CD4-positive, alpha-beta T cell (primary cell): ENCODE measurements at regions not wholly inside any gene's neighbourhood (a gene's known extent, or its start where the extent isn't known, plus 50 kb on each side); places are given as distances from the start of the nearest gene placed in this dataset.

Experiments used
- ATAC-seq: fragments of 200-7000 bp; cut with Tn5 transposase; one replicate; pipeline ENCODE4 v1.10.0; 2022; ENCODE audit warnings: mild to moderate bottlenecking; ENCODE audit not compliant: poor library complexity
- CTCF ChIA-PET: fragments of 350-600 bp; sonication (Branson Sonifier 250); formaldehyde crosslinking; loops from one replicate; lab custom pipeline; 2021; ENCODE audit warnings: antibody characterized with exemption, inconsistent platforms; lab: Charles Lee
- POLR2A ChIA-PET: fragments of 350-600 bp; sonication (Branson Sonifier 250); formaldehyde crosslinking; loops from one replicate; lab custom pipeline; 2021; ENCODE audit warnings: antibody characterized with exemption, inconsistent platforms; lab: Charles Lee
- DNase-seq, 14 experiments: peaks; one replicate each; pipeline ENCODE4 v3.0.0-alpha.2; 2013 to 2020; ENCODE audit warnings: mixed read lengths in 2 of 14
- H3K27ac ChIP-seq, 2 donors: one replicate each; pipeline versions ENCODE4 v1.5.1 to v1.7.0; 2013; ENCODE audit warnings: low read length in 2 of 2, low read depth in 1 of 2, mild to moderate bottlenecking in 1 of 2
- H3K27me3 ChIP-seq, 2 experiments: 1 replicate in 1 of 2; 2 replicates in 1 of 2; pipeline versions ENCODE4 v1.6.1 to v1.7.0; 2013; ENCODE audit warnings: low read length in 2 of 2, control low read depth in 1 of 2, mild to moderate bottlenecking in 1 of 2, moderate library complexity in 1 of 2; ENCODE audit not compliant: insufficient read depth in 2 of 2, control insufficient read depth in 1 of 2
- H3K36me3 ChIP-seq: one replicate; pipeline ENCODE4 v1.6.1; 2013; ENCODE audit warnings: low read length, control low read depth; ENCODE audit not compliant: insufficient read depth
- H3K4me1 ChIP-seq: one replicate; pipeline ENCODE4 v1.6.1; 2013; ENCODE audit warnings: low read length, control low read depth; ENCODE audit not compliant: insufficient read depth
- H3K4me3 ChIP-seq: one replicate; pipeline ENCODE4 v1.5.1; 2013; ENCODE audit warnings: mild to moderate bottlenecking, low read length, moderate library complexity
- H3K9me3 ChIP-seq, 2 experiments: 1 replicate in 1 of 2; 2 replicates in 1 of 2; pipeline versions ENCODE4 v1.6.1 to v1.7.0; 2013; ENCODE audit warnings: low read length in 2 of 2, mild to moderate bottlenecking in 2 of 2, control low read depth in 1 of 2, moderate library complexity in 1 of 2; ENCODE audit not compliant: control insufficient read depth in 1 of 2, insufficient read depth in 1 of 2
- H3K27ac Mint-ChIP-seq: one replicate; pipeline ENCODE4 v1.8.0; 2020; ENCODE audit warnings: mixed read lengths
- H3K27me3 Mint-ChIP-seq: one replicate; pipeline ENCODE4 v1.8.0; 2021; ENCODE audit warnings: mixed read lengths
- H3K36me3 Mint-ChIP-seq: one replicate; pipeline ENCODE4 v1.8.0; 2021; ENCODE audit warnings: low read depth, mixed read lengths
- H3K4me1 Mint-ChIP-seq: one replicate; pipeline ENCODE4 v1.8.0; 2021; ENCODE audit warnings: low read depth, mixed read lengths
- H3K4me3 Mint-ChIP-seq: one replicate; pipeline ENCODE4 v1.8.0; 2020; ENCODE audit warnings: mild to moderate bottlenecking, mixed read lengths
- H3K9me3 Mint-ChIP-seq: one replicate; pipeline ENCODE4 v1.8.0; 2020; ENCODE audit warnings: mixed read lengths
- intact Hi-C, 2 experiments: fragments of 100-400 bp; cut with DNase I in 1 of 2; cut with micrococcal nuclease in 1 of 2; formaldehyde crosslinking; loops; one replicate each; pipeline versions ENCODE4 v1.15.1 to v1.9.0; 2023 to 2025; cut with DNase I, micrococcal nuclease
- TF ChIP-seq, protein P1 (sequence below): fragments of 200-600 bp; IDR thresholded peaks from one replicate; pipeline ENCODE4 v1.8.0; 2022; ENCODE audit warnings: antibody characterized with exemption, mild to moderate bottlenecking

DNA sequence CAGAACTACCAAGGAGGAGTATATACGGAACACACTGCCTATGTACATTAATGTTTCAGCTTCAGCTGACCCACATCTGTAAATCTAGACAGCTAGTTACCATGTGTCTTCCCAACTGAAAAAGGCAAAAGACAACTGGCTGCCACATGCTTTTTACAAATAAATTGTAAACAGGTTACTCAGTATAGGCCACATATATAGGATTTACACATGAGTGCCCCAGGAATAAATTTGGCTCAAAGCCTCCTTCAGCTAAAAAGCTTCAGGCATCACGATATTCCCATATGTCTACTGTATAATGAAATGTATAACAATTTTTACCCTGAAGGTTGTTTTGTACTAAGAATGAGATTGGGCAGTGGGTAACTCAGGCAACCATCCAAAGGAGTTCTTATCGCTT is 175.9 kb upstream of the BMP4 start:
- ATAC-seq (no peak), DNase-seq (no peak)
- H3K4me1 Mint-ChIP-seq, result no peaks in the 10 kb centered on the region
- Histone ChIP-seq H3K36me3 (no peaks in the 10 kb centered on the region), H3K27me3 (no peaks in the 10 kb centered on the region), H3K4me1 (no peaks in the 10 kb centered on the region), H3K4me3 (no peak overlapping the region), H3K9me3 (no peaks in the 10 kb centered on the region), H3K27ac (no peak overlapping the region)
- CTCF ChIA-PET, result no interaction called here
- H3K4me3 Mint-ChIP-seq, result no peak overlapping the region
- H3K9me3 Mint-ChIP-seq, result no peaks in the 10 kb centered on the region
- H3K27ac Mint-ChIP-seq, result no peak overlapping the region
- TF ChIP-seq, protein P1, sequence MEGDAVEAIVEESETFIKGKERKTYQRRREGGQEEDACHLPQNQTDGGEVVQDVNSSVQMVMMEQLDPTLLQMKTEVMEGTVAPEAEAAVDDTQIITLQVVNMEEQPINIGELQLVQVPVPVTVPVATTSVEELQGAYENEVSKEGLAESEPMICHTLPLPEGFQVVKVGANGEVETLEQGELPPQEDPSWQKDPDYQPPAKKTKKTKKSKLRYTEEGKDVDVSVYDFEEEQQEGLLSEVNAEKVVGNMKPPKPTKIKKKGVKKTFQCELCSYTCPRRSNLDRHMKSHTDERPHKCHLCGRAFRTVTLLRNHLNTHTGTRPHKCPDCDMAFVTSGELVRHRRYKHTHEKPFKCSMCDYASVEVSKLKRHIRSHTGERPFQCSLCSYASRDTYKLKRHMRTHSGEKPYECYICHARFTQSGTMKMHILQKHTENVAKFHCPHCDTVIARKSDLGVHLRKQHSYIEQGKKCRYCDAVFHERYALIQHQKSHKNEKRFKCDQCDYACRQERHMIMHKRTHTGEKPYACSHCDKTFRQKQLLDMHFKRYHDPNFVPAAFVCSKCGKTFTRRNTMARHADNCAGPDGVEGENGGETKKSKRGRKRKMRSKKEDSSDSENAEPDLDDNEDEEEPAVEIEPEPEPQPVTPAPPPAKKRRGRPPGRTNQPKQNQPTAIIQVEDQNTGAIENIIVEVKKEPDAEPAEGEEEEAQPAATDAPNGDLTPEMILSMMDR, result no peak
- POLR2A ChIA-PET, result no interaction called here
- no peaks in the 10 kb centered on the region for H3K27me3 Mint-ChIP-seq
- intact Hi-C loops, result no loop called here
- H3K36me3 Mint-ChIP-seq, result no peaks in the 10 kb centered on the region

DNA sequence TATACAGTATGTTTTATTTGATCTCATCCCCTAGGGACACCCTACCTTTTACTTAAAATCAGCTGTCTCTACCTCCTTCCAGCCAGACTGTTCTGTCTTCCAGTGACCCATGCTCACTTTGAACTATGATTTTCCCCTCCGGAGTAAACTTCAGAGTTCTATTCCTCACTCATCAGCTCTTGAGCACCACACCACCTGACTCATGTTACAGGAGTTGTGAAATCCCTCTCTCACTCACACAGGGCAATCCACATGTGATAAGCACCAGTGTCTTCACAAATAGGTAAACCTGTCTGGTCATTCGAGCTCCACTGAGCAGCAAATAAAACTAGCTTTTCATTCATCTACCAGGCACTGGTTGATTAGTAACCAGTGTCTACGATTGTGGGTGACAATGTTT is 177.3 kb upstream of the BMP4 start:
- Histone ChIP-seq H3K27ac (no peak overlapping the region), H3K4me3 (no peak overlapping the region), H3K4me1 (no peaks in the 10 kb centered on the region), H3K27me3 (no peaks in the 10 kb centered on the region), H3K9me3 (no peaks in the 10 kb centered on the region), H3K36me3 (no peaks in the 10 kb centered on the region)
- intact Hi-C loops, result no loop called here
- no peak overlapping the region for H3K4me3 Mint-ChIP-seq
- no peaks in the 10 kb centered on the region for H3K9me3 Mint-ChIP-seq
- H3K27ac Mint-ChIP-seq, result no peak overlapping the region
- ChIA-PET POLR2A (no interaction called here), CTCF (no interaction called here)
- ATAC-seq, result no peak
- no peaks in the 10 kb centered on the region for H3K36me3 Mint-ChIP-seq
- TF ChIP-seq, protein P1, result no peak
- DNase-seq, result no peak
- no peaks in the 10 kb centered on the region for H3K4me1 Mint-ChIP-seq
- H3K27me3 Mint-ChIP-seq, result peaks cover 6% of the 10 kb centered on the region

DNA sequence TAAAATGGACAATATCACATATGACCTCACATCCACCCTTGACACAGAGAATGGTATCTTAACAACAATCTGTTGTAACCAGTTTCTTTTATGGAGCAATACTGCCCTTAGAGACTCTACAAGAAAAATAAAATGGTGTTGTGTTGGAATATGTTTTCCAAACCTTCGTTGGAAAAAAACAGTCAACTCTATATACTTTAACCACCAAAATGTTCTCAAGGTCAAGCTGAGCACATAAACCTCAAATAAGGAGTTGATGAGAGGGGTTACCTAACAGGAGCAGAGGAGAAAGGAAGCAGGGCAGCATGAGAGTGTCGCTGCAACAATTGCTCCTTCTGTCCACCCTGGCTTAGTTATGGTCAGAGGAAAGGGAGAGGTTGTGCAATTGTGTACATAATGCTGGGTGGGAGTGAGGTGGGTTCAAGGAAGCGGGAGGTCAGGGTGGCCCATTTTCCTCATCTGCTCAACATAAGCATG is 179.2 kb upstream of the BMP4 start:
- no peak for DNase-seq
- H3K4me3 ChIP-seq, result no peak overlapping the region
- H3K36me3 ChIP-seq, result no peaks in the 10 kb centered on the region
- Mint-ChIP-seq H3K27me3 (peaks cover 9% of the 10 kb centered on the region), H3K36me3 (no peaks in the 10 kb centered on the region), H3K4me1 (no peaks in the 10 kb centered on the region), H3K9me3 (no peaks in the 10 kb centered on the region), H3K27ac (no peak overlapping the region), H3K4me3 (no peak overlapping the region)
- H3K27ac ChIP-seq, result no peak overlapping the region
- no peak for ATAC-seq
- H3K27me3 ChIP-seq, result no peaks in the 10 kb centered on the region
- H3K9me3 ChIP-seq, result no peaks in the 10 kb centered on the region
- intact Hi-C loops, result no loop called here
- CTCF ChIA-PET, result no interaction called here
- no peaks in the 10 kb centered on the region for H3K4me1 ChIP-seq
- TF ChIP-seq, protein P1, result no peak
- POLR2A ChIA-PET, result no interaction called here
